GM18508 (cell line): ENCODE measurements at regions not wholly inside any gene's neighbourhood (a gene's known extent, or its start where the extent isn't known, plus 50 kb on each side); places are given as distances from the start of the nearest gene placed in this dataset.

Source experiments
- ATAC-seq: cut with Tn5 transposase; IDR thresholded peaks from one replicate; pipeline ENCODE4 v1.9.1; 2021; ENCODE audit warnings: moderate number of reproducible peaks; ENCODE audit not compliant: insufficient read depth, unreplicated experiment

DNA sequence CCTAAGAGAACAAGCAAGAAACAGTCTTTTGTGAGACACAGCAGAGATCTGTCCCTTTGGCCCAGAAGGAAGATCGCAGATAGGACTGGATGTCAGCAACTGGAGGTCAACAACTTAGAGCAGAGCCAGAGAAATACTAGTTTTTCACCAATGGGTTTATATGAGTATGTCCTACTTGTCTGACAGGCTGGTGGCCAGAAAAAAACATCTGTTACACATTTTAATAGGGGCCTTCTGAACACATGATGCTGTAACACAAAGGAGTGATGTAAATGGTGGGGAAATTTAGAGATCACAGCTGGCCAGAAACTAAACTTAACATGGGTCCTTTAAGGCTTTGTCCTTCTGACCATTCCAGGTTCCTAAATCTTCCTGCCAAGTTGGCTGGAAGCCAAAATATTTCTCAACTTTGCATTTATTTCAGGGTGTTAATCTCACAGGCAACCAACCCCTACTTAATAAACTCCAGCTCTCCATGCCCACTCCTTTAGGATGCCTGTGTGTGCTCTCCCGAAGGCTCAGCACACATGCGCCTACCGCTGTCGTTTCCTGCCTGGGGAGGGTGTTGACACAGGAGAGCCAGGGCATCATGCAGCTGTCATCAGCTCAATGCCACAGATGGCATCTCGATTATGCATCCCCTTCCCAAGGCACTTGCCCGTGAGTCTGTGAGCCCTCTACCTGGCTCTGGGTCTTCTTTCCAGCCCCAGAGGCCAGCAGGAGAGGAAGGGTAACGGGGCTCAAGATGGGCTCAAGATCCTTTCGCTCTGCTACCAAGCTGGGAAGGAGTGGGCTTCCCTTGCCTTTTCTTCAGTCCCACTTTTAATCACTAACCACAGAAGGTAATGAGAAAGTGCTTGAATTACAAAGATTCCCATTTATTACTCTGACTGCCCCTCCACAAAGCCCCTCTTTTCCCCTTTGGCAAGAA lies 252.5 kb downstream of the ETAA1 start:
- no peak for ATAC-seq

DNA sequence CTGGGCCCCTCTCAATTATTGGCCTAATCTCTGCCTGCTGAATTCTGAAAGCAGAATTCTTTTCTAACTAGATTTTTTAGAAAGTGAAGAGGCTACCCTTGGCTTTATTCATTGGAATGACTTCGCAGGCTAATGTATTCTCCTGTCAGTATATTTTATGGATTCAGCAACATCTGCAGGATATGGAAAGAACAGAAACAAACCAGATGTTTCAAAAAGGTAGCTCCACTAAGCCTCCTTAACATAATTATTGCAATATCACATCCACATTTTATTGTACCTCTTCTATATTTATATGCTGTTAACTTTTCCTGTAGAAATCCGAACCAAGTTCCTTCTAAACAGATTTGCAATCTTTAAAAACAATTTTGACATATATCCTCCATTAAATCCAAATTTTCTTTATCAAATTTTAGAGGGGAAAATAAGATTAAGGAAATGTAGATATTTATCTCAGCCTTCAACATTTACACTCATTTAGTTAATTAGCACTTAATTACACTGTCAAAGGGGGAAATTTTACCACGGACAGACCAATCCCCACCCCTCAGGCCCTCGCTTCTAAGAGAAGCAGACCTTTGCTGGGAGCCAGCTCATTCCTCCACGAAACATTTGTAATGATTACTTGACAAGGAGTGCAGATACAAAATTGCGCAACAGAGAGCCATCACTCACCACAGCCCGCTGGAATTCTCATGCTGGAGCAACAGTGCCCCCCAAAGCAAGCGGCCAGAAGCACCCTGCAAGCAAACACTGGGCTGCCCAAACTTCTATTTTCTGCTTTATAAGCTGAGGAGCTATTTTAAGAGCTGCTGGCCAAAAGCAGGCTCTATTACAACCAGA lies 253.4 kb downstream of the ETAA1 start:
- no peak for ATAC-seq

DNA sequence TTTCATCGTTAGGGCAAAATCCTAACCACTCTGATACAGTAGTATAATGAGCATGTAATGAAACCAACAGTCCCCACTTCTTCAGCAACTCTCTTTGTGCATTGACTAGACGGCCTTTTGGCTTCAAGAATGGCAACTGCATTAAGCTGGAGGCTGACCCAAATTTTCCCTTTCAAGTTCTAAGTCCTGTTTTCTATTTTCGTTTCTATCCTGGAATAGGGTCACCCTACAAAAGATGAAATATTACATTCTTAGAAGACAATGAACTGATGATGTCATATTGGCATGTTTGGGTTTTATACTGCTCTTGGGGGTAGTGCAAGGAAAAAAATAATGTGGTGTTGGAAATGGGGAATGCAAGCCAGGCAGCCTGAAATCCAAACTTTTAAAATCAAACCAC lies 254.4 kb downstream of the ETAA1 start:
- no peak for ATAC-seq

DNA sequence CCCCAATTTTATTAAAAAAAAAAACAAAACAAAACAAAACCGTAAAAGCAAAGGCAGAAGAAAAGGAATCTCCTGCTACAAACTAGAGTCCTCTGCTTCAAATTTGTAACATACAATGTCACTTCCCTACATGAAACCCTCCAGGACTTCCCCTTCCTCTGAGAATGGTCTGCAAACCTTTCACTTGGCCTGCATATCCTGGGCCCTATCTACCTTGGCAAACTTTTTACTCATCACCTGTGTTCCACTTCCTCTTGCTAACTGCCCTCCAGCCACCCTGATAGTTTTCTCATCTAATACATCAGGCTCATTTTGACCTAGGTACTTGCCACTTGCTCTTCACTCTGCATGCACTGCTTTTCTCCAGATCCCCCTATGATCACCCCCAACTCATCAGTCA lies 255.5 kb downstream of the ETAA1 start:
- ATAC-seq = no peak

DNA sequence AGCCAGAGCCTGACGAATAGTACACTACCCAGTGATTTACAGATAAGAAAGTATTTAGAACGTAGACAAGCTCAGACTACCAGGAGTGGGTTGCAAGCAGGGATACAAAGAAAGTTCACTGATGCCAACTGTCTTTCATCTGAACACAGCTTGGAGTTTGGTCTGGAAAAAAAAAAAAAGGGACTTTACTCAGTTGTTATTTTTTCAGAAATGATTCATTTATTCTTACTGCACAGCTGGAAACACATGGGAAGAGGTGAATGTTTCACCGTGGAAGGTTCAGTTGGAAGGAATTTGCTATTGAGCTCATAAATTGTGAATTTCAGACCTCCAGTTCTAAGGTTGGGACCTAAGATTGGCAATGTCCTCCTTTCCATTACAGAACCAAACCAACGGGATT lies 259.7 kb downstream of the ETAA1 start:
- no peak for ATAC-seq

DNA sequence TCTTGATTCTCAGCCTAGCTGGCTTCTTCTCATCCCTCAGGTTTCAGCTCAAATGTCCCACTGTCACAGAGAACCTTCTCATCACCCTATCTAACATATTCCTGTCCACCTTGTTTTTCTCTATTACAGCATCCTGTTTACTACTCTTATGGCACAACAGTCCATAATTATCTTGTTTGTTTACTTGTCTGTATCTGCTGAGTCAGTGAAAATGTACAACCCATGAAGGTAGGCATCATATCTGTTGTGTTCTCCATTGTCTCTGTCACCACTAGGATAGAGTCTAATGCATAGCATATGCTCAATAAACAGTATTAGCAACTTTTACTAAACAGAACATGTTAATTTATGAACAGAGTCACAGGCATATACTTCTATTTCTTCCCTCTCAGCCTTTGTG lies 261.7 kb downstream of the ETAA1 start:
- no peak for ATAC-seq

DNA sequence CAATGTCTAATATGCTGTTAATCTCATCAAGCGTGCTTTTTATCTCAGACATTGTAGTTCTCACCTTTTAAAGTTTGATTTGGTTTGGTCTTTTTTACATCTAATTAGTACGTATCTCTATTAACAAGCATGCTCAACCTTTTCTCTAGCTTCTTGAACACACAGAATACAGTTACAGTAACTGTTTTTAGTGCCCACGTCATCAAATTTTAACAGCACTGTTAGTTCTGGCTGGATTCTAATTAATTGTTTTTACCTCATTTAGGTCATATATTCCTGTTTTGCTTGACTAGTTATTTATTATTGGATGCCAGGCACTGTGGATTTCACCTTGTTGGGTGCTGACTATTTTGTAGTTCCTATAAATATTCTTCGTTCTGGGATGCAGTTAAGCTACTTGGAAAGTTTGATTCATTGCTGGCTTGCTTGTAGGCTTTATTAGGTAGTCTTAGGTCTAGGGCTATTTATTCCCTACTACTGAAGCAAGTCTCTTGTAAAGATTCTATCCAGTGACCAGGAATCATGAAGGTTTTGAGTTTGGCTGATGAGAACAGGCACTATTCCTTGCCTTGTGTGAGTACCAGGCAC lies 263.0 kb downstream of the ETAA1 start:
- ATAC-seq = no peak

DNA sequence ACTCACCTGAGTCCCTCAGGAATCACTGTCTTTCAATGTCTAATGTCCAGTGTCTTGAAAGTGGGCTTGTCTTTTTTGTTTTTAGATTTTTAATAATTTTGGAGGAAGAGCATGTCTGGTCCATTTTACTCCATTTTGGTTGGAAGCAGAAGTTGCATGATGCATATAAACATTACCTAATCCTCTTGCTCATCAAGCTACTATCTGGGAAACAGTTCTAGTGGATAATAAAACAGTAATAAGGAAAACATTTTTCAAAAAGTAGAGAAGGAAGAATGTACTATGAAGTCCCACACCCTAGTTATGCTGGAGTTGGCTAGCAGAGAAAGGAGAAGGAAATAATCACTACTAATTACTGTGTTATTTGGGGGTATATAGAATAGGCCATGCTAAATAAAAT lies 263.7 kb downstream of the ETAA1 start:
- no peak for ATAC-seq

DNA sequence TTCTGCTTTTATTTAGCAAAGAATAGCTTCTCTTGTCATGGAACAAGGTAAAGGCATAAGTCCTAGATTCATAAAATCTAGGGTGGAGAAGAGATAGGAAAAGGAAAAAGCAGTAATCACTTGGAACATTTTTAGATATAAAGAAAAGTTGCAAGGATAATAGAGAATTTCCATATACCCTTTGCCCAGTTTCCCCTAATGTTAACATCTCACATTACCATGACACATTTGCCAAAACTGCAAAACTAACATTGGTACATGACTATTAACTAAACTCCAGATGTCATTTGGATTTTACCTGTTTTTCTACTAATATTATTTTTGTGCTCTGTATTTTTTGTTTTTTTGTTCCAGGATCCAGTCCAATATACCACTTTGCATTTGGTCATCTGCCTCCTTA lies 265.1 kb downstream of the ETAA1 start:
- ATAC-seq = no peak

DNA sequence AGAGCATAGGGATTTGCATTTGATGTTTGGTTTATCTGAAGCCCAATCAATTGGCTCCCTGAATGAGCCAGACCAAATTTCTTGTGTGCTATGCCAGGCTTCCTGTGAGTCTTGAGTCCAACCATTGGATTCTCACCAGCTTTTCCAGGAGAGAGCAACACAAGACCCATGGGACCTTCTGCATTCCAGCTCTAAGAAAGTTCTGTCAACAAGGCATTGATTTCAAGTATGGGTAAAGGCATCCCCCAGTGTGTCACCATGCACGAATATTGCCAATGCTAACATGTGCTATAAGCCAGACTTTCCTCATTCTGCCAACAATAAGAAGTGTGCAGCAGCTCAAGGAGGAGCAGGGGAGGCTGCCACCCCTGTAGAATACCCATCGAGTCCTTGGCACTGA lies 266.6 kb downstream of the ETAA1 start:
- ATAC-seq = no peak

DNA sequence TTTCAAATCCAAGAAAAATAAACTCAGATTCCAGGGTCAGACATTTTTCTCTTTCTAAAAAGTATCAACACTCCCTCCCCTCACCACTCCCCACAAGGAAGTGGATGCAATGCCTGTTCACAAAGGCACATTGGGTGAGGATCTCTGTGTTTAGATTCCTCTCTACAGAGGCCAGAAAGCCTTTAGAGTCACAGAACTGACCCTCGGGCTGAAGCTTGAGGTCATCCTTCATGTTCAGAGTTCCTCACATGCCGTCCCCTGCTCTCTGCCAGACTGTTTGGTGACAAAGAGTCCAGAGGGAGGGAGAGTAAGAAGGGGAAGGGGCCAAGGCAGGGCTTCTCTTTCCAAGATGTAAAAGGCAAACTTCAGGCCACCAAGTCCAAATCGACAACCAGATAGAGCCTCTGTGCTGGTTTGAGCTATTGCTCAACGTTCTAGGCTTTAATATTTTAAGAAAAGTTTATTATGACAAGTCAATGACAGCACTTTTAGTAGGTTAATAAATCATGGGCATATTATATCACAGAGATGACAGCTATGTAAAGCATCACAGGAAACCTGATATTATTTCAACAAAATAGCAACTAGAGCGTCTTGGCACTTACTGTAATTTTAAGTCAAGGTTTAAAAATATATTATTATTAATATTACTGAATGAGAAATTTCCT lies 269.4 kb downstream of the ETAA1 start:
- ATAC-seq = no peak

DNA sequence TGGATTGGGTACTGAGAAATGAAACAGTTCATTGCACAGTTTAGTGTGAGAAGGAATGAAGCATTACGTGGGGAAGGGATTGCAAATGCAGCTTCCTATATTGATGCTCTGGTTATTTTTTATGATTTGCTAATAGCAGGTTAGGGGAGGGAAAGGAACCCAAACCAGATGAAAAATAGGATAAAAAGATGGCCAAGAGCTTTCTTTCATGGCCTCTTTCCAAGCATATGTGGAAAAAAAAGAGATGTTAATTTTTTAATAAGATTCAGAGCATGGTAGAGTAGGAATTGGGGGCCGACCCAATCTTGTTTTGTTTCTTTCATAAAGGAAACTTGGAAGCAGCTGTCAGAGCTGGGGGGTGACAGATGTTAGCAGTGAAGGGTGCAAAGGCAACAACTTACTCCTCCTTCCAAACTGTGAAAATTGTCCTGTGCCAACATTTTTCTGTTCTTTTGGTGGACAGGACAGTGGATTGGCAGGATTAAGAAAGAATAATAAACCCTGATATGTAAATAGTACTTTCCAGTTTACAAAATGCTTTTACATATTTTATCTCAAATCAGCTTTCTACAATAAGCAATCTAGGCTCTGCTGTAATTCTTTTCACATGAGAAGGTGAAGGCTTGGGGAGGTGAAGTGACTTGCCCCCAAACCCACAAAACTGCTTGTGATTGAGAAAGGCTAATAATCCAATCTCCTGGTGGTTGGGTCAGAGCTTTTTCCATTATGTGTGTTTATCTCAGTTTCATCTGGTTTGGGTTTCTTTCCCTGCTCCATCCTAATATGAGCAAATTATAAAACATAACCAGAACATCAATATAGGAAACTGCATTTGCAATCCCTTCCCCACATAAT lies 270.1 kb downstream of the ETAA1 start:
- ATAC-seq = no peak

DNA sequence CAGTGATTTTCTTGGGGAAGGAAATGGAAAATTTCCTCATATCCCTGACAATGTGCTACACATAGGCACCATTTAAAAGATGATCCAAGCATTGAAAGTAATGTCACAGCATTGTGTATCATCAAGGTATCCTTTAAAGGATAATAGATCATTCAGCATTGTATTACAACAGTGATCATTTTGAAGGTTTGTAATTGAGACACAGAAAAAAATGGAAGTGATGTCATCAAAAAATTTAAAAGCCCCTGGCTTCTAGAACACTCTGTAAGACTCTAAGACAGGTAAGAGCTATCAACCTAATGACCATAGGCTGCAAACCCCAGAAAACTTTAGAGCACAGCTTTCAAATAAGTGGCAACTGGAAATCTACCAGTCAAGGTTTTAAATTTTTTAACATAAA lies 271.4 kb downstream of the ETAA1 start:
- no peak for ATAC-seq

DNA sequence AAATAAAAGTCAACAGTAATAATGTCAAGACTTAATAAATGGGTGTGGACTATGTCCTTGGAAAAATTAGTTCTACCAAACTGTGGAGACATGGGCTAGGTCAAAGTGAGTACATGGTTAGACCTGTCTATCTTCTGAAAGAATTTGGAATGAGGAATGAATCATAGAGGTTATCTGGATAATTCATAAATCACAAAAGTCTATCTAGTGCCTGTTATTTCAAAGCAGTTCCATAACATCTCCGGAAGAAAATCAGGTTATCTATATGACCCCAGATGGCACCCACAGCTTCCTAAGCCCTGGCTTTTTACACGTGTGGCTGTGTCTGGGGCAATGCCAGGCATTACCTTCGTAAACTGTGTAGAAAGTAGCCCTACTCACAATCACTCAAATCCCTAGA lies 272.0 kb downstream of the ETAA1 start:
- ATAC-seq = no peak

DNA sequence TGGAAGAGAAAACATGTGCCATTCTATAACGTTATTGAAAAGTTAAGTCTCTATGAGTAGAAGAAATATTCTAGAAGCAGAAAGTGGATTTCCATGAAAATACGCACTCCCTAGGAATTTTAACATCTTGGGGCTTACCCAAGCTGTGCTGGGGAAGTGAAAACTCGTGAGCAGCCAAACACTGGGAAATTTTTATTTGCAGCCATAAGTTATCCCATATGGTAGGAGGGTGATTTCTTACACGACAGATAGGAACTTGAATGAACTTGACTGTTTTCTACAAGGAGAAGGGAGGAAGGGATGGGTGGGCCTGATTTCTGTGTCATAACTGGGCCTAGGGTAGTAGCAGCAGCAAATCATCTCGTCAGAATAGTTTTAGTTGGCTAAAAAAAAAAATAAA lies 272.6 kb downstream of the ETAA1 start:
- no peak for ATAC-seq

DNA sequence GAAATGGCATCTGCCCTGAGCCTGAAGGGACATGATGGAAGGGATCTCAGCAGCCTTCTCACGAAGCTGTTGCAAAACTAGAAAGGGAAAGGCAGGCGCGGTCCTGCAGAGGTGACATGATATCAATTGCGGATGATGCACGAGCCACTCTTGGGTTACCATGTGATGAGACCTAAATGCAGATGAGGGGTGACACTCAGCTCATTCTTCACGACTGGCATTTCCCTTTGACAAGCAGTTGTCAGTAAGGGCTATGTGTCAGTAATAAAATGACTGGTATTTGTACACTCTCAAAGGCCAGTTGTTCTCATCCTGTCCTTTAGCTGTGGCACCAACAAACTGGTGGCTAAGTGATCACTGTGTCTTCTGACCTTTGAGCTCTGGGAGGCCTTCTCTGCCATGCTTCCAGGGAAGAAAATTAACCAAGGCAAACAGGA lies 273.6 kb downstream of the ETAA1 start:
- no peak for ATAC-seq

DNA sequence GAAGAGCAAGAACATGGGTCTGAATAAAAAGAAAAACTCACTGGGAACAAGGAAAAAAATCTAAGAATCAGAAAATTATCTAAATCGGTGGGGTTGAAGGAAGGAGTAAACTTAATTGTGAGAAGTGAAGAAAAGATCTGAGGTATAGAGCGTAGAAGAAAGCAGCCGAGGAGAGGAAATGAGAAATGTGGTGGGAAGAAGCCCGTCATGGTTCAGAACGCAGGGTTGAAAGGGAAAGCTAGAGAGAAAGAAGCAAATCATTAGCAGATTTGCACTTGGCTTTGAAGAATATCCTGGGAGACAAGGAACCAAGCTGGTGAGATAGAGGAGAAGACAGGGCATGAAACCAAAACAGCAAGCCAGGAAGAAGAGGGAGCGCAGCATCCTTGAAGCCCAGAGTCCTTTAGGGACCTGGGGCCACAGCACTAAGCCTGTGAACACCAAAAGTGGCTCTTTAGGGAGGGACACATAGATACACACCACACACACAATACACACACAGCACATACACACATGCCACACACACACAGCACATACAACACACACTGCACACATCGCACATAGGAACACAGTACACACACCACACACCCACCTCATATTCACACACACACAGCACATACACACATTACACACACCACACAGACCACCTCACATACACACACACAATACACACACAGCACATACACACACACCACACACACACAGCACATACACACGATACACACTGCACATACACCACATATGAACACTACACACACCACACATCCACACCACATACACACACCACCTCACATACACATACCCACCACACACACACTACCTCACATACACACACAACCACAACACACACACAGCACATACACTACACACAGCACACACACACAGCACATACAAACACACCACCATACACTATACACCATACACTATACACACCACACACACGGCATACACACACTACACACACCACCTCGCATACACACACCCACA lies 274.6 kb downstream of the ETAA1 start:
- no peak for ATAC-seq

DNA sequence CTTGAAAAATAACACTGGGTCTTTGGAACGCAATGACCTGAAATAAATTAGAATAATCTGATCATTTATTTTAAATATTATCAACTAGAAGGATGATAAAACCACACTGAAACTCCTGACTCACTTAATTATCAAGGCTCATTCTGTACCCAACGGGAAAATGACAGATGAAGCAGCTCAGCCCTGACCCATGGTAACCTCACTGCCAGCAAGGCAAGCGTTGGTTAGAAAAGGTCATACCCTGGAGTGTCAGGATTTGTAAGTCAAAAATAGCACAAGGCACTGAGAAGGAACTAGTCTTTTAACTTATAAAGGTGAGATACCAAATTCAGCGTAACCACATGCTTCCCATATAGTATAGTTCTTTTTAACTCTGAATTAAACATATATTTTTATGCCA lies 277.5 kb downstream of the ETAA1 start:
- no peak for ATAC-seq
